Progenitor cell of endocrine pancreas (in vitro differentiated cells): ENCODE measurements at regions not wholly inside any gene's neighbourhood (a gene's known extent, or its start where the extent isn't known, plus 50 kb on each side); places are given as distances from the start of the nearest gene placed in this dataset.

Experiments used
- DNase-seq: peaks from one replicate; pipeline ENCODE4 v3.0.0; 2021; ENCODE audit warnings: low spot score; ENCODE audit not compliant: unreplicated experiment
- H3K27ac Mint-ChIP-seq: 2 replicates; pipeline ENCODE4 v1.8.0; 2021; ENCODE audit warnings: mild to moderate bottlenecking, moderate library complexity, mixed read lengths
- H3K27me3 Mint-ChIP-seq: 2 replicates; pipeline ENCODE4 v1.8.0; 2021; ENCODE audit warnings: mixed read lengths
- H3K36me3 Mint-ChIP-seq: 2 replicates; pipeline ENCODE4 v1.8.0; 2022; ENCODE audit warnings: mixed read lengths; ENCODE audit not compliant: insufficient read depth
- H3K4me1 Mint-ChIP-seq: 2 replicates; pipeline ENCODE4 v1.8.0; 2021; ENCODE audit warnings: low read depth, mixed read lengths
- H3K4me3 Mint-ChIP-seq: 2 replicates; pipeline ENCODE4 v1.8.0; 2021; ENCODE audit warnings: low read depth, mild to moderate bottlenecking, moderate library complexity, mixed read lengths
- H3K9me3 Mint-ChIP-seq: 2 replicates; pipeline ENCODE4 v1.8.0; 2021; ENCODE audit warnings: low read depth, mixed read lengths
- CTCF ChIP-seq: fragments of 200-600 bp; sonication (generic); IDR thresholded peaks from one replicate; pipeline ENCODE4 v1.5.0; 2021; ENCODE audit warnings: antibody characterized with exemption, mild to moderate bottlenecking; ENCODE audit not compliant: unreplicated experiment

DNA sequence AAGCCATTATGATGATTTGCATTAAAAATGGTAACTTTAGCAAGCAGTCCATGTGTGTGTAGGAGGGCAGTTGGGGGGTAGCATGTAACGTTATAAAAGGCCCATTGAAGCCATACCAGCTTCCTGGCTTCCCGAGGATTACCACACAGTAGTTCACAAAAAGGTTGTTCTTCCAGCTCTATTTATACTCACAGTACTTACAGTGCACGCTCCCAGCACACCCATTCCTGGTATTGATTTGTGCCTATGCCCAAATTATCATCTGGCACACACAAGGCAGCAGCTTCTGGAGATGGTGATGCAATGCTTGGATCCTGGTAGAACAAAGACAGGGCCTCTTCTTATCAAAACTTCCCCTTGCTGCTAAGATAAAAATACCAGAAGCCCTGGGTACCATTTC is 436.8 kb downstream of the HAO1 start:
- Mint-ChIP-seq H3K27ac (no peak overlapping the region), H3K9me3 (no peaks in the 10 kb centered on the region), H3K4me1 (peaks cover 1% of the 10 kb centered on the region), H3K4me3 (no peak overlapping the region), H3K27me3 (no peaks in the 10 kb centered on the region), H3K36me3 (no peaks in the 10 kb centered on the region)
- no peak for DNase-seq
- TF ChIP-seq CTCF, result no peak

- no peak overlapping the region for H3K27ac Mint-ChIP-seq
- no peak for DNase-seq
- H3K4me3 Mint-ChIP-seq, result no peak overlapping the region
- peaks cover 1% of the 10 kb centered on the region for H3K4me1 Mint-ChIP-seq
- peak; percentile 7 for TF ChIP-seq CTCF
- H3K9me3 Mint-ChIP-seq, result no peaks in the 10 kb centered on the region
- no peaks in the 10 kb centered on the region for H3K36me3 Mint-ChIP-seq
- no peaks in the 10 kb centered on the region for H3K27me3 Mint-ChIP-seq
Observed at GRCh38 chr20:7505152-7505834, 435.0 kb downstream of the HAO1 start.

DNA sequence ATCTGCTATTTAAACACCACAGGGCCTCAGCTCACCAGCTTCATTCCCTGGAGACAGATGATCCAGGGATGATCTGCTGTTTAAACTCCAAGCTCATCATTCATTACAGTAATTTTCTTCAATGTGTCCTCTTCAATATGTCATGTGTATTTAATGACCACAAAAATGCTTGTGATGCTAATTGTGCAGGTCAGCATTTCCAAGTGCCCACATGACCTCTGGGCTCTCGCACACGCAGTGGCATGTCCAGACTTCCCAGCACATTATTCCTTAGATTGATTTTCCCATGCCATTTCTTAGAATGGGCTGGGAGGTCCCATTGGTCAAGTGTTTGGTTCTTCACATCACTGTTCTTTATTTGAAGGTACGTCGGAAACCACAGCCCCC is 434.4 kb downstream of the HAO1 start:
- no peak for DNase-seq
- H3K27ac Mint-ChIP-seq, result no peak overlapping the region
- H3K36me3 Mint-ChIP-seq, result no peaks in the 10 kb centered on the region
- H3K9me3 Mint-ChIP-seq, result no peaks in the 10 kb centered on the region
- no peak for TF ChIP-seq CTCF
- no peaks in the 10 kb centered on the region for H3K27me3 Mint-ChIP-seq
- peaks cover 1% of the 10 kb centered on the region for H3K4me1 Mint-ChIP-seq
- H3K4me3 Mint-ChIP-seq, result no peak overlapping the region

GRCh38 chr20:7516621-7517111 is 423.6 kb downstream of the HAO1 start:
- H3K27me3 Mint-ChIP-seq, result peaks cover 8% of the 10 kb centered on the region
- no peak for TF ChIP-seq CTCF
- H3K27ac Mint-ChIP-seq, result no peak overlapping the region
- no peaks in the 10 kb centered on the region for H3K9me3 Mint-ChIP-seq
- H3K4me1 Mint-ChIP-seq, result peaks cover 14% of the 10 kb centered on the region
- no peak for DNase-seq
- H3K36me3 Mint-ChIP-seq, result no peaks in the 10 kb centered on the region
- H3K4me3 Mint-ChIP-seq, result no peak overlapping the region

DNA sequence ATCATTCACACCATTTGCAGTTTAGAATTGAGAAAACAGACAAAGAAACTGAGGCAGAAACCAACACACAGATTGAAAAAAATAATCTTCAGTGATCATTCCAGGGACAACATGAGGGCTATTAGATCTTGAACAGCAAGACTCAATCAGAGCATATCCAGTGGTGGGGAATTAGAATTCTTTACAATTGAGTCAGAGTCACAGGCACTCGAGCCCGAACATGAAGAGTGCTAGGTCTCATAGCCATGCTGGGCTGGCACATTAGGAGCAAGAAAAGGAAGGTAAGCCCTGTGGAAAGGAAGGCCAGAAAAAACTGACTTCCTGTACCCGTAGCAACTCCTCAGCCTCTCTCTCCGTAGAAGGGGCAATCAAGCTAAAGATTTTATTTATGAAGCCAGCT is 419.9 kb downstream of the HAO1 start:
- Mint-ChIP-seq H3K4me1 (peaks cover 14% of the 10 kb centered on the region), H3K36me3 (no peaks in the 10 kb centered on the region), H3K27ac (no peak overlapping the region), H3K9me3 (no peaks in the 10 kb centered on the region), H3K27me3 (peaks cover 3% of the 10 kb centered on the region), H3K4me3 (no peak overlapping the region)
- DNase-seq, result no peak
- TF ChIP-seq CTCF, result no peak
